NCI-H187 (cell line): ENCODE measurements at regions not wholly inside any gene's neighbourhood (a gene's known extent, or its start where the extent isn't known, plus 50 kb on each side); places are given as distances from the start of the nearest gene placed in this dataset.

ENCODE experiments used
- DNase-seq, 2 experiments: peaks; one replicate each; lab custom pipeline; 2025; lab: John Stamatoyannopoulos, UW

- DNase-seq, result no peak
Observed at GRCh38 chr10:89887406-89887805, 186.0 kb downstream of the KIF20B start.

DNA sequence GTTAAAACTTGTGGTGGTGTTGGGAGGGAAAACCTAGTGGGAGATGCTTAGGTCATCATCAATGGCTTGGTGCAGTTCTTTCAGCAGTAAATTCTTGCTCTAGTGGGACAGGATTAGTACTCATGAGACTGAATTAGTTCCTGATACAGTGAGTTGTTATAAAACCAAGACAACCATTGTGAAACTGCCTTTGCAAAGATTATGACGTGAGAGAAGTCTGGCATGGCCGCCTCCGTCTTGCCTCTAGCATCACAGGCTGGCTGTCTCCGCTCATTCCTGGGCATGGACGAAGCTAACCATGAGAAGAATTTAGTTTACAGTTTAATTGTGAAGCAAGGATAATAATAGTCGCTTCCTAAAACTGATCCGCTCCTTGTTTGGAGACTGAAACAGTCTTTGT is 186.4 kb downstream of the KIF20B start:
- no peak for DNase-seq

GRCh38 chr10:89888321-89889070 is 187.1 kb downstream of the KIF20B start:
- DNase-seq, result no peak

DNA sequence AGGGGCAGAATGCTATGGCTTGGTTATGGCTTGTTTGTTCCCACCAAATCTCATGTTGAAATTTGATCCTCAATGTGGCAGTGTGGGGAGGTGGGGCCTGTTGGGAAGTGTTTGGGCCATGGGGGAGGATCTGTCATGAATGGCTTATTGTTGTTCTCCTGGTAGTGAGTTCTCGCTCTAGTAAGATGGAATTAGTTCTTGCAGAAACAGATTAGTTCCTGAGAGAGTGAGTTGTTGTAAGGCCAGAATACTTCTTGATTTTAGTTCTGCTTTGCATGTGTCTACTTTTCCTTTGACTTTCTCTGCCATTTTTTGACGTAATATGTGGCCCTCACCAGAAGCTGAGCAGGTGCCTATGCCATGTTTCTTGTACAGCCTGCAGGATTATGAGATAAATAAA is 188.2 kb downstream of the KIF20B start:
- no peak for DNase-seq

- no peak for DNase-seq
Observed at GRCh38 chr10:89891006-89891535, 189.7 kb downstream of the KIF20B start.

- DNase-seq, result no peak
Observed at GRCh38 chr10:89894051-89894450, 192.7 kb downstream of the KIF20B start.

DNA sequence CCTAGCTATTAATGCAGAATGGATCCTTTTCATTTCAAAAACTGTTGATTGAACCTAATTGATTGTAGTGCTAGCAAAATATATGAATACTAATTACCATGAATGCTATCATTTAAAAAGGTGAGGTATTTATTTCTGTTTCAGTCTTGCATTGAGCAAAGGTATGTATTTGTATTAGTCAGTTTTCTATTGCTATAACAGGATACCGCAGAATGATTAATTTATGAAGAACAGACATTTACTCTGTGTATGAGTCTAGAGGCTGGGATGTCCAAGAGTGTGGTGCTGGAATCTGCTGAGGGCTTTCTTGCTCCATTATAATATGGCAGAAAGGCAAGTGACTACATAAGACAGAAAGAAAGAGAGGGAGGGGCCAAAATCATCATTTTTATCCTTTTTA is 199.2 kb downstream of the KIF20B start:
- DNase-seq, result no peak

- no peak for DNase-seq
Observed at GRCh38 chr10:89901895-89902294, 200.5 kb downstream of the KIF20B start.

GRCh38 chr10:89904755-89905154 is 203.4 kb downstream of the KIF20B start:
- DNase-seq, result no peak

DNA sequence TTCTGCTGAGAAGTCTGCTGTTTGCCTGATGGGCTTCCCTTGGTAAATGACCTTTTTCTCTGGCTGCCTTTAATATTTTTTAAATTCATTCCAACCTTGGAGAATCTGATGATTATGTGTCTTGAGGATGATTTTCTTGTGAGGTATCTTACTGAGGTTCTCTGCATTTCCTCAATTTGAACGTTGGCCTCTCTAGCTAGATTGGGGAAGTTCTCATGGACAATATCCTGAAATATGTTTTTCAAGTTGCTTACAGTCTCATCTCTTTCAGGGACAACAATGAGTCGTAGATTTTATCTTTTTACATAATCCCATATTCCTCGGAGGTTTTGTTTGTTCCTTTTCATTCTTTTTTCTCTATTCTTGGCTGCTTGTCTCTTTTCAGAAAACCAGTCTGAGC is 208.4 kb downstream of the KIF20B start:
- no peak for DNase-seq

GRCh38 chr10:89915021-89915420 is 213.6 kb downstream of the KIF20B start:
- DNase-seq, result no peak

- no peak for DNase-seq
Observed at GRCh38 chr10:89915968-89916367, 214.6 kb downstream of the KIF20B start.

DNA sequence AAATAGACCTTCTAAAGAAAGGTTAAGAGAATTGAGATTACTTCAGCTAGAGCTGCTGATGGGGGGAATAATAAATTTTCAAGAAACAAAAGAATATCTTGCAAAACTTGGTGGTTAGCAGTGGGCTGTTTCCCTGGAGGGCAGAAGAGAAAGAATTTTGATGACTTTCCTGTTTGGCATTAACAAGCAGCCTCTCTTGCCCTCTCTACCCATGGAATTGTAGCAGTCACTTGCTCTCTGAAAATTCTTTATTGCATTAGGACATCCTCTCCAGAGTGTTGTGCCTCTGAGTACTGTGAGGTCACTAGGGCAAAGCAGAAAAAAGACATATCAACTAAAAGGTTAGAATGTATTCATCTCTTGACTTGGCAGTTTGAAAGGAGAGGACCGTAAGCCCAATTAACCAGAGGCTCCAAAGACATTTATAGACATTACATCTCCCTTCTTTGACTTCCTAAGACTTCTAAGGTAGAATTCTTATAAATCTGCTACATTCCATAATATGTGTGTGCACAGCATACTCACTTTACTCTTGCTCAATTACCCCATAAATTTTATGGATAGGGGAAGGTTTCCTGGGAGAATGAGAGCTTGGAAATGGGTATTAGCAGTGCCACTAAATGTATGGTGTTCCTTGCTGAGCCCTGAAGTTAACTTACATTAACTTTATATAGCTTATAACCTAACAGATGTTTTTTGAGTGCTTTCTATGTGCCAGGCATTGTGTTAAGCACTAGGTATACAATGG is 215.3 kb downstream of the KIF20B start:
- no peak for DNase-seq

DNA sequence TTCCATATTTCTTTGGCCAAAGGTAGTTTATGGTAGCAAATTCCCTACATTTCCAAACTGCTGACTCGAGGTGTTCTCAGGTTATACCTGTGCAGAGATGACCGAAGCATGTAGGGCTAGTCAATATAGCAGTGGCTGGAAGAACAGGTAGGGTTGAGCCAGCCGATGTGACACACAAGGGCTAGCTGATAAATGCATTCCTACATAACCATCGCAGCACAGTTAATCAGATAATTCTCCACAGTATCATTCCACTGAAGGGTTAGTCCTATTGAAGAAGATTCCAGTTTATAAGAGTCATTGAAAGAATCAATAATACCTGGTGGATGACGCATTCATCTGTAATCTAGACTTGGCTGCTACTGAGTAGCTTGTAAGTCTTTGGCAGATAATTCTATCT is 220.0 kb downstream of the KIF20B start:
- no peak for DNase-seq

DNA sequence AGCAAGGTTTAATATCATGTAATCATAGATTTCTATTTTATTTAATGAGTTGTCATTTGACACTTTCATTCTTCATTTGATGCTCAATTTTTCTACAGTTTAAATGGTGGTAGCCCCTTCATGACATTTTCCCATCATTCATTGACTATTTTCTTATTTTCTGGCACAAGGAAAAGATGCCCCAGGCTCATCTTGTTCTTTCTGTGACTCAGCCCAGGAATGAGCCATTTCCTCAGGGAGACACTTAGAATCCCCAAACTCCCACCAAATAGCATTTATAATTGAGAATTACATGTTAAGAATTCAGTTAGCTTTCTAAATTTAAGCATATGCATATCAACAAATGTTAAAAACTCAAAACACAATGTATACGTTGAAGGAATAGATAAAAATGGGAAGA is 222.3 kb downstream of the KIF20B start:
- no peak for DNase-seq

GRCh38 chr10:89924261-89924660 is 222.9 kb downstream of the KIF20B start:
- no peak for DNase-seq

DNA sequence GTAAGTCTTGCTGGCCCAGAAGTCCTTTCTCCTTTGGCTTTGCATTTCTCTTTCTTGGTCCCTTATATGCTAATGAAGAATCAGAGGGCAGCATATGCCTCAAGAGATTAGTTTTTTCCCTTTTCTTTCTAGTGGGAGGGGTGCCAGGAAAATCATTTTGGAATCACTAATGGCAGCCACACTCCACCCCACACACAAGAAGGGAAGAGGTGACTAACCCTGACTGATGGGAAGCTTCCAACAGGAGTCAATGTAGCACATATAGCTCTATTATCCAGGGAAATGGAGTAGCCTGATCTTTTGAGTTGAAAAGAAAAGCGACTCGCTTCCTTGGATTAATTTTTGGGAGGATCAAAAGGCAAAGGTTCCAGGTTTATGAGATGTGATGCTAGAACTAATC is 225.3 kb downstream of the KIF20B start:
- DNase-seq, result no peak

DNA sequence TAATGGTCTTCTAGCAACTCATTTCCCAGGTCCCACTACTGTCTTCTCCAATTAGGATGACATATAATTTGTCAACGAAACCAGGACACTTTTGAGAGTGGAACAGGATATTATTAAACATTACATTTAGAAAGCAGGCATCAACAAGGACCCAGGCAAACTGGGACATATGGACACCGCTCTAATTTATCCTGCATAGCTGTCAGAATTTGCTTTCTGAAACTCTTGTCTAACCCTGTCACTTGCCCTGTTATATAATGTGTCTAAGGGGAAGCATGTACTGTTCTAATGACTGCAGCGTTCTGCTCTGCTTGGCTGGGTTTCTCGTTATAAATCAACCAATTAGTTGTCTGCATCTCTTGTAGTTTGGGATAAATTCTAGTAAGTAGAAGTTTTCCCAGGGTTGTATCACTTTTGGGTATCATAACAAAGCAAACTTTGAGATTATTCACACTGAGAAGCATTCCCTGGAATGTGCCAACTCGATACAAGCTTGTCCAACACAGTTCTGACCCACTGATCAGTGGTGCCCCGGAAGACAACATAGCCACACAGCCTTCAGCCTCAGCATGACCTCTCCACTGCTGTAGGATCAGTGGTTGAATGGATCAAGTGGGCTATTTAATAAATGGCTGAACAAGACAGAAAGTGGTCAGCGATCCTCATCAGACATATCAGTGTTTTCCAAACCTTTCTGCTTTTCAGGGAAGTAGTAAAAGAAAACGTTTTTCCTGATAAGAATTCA is 228.1 kb downstream of the KIF20B start:
- DNase-seq, result no peak

GRCh38 chr10:89937494-89937893 is 236.1 kb downstream of the KIF20B start:
- no peak for DNase-seq

DNA sequence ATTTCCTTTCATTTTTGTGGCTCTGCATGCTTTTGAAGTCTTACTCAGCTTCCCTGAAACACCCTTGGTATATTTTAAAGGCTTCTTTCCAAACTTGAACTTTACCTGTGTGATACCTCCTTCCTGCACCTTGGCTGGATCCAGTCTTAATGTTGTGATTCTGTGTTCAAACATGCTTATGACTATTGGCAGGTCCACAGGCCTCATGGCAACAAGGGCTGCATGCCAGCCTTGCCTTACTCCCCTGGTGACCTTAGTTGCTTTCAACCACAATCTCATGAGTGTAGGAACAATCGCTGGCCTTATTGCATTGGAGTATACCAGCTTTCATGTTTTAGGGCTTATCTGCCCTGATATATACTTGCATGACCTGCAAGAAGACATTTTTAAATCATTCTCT is 238.7 kb downstream of the KIF20B start:
- no peak for DNase-seq

DNA sequence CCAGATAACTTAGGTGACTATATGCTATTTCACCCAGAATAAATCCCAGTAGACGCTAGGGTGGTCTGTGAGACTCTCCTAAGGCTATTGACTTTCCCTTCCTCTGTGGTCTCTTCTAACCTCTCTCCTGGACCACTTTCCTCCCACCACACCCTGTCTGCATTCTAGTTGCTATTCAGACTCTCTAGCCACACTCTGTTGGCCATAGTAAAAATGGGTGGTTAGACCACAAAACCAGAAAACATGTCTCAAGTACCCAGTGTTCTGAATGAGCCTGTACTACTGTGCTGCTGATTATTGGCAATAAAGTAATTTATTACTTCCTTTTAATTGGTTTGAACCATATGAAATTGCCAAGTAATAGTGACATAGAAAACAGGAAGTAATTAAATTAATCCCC is 240.8 kb downstream of the KIF20B start:
- no peak for DNase-seq

- DNase-seq, result no peak
Observed at GRCh38 chr10:89944138-89944537, 242.7 kb downstream of the KIF20B start.

GRCh38 chr10:89946106-89946505 is 244.7 kb downstream of the KIF20B start:
- DNase-seq, result no peak
